ENCODE measurements at regions not wholly inside any gene's neighbourhood (a gene's known extent, or its start where the extent isn't known, plus 50 kb on each side); places are given as distances from the start of the nearest gene placed in this dataset.

DNA sequence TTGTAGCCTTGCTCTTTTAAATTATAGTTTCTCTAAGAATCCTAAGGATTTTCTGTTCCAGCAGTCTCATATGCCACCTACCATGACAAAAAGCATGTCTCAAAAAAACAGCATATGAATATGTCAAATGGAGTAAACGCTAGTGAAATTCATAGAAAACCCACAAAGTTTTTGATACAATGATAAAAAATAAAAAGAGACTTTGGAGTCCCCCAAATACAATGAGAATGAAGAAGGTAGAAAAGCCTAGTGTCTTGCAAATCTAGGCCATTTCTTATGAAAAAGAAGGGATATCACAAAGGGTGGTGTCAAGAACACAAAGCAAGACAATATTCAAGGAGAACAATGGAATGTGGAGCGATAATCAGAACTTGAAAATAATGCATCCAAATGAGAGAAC lies 668.5 kb downstream of the PLOD2 start:
- TF ChIP-seq ZNF274 (IDR thresholded peaks at IDR 0.05; ENCODE audit: low read depth, low read length) (no peak), SUZ12 (IDR thresholded peaks at IDR 0.05; ENCODE audit: extremely low read depth, insufficient read depth, insufficient read length) (no peak)

All from NT2/D1 (cell line).